ENCODE measurements at regions not wholly inside any gene's neighbourhood (a gene's known extent, or its start where the extent isn't known, plus 50 kb on each side); places are given as distances from the start of the nearest gene placed in this dataset.

GRCh38 chr2:128801576-128801975, 482.9 kb upstream of the HS6ST1 start:
- Mint-ChIP-seq H3K27me3 (no peaks in the 10 kb centered on the region), H3K4me1 (no peaks in the 10 kb centered on the region), H3K27ac (no peak overlapping the region), H3K4me3 (no peak overlapping the region), H3K9me3 (no peaks in the 10 kb centered on the region), H3K36me3 (ENCODE audit: low read depth) (no peaks in the 10 kb centered on the region)
- DNase-seq: no peak
- intact Hi-C loops (cut with micrococcal nuclease): no loop called here

- H3K27ac Mint-ChIP-seq: no peak overlapping the region
- no peaks in the 10 kb centered on the region for H3K4me1 Mint-ChIP-seq
- intact Hi-C loops (cut with micrococcal nuclease): no loop called here
Measured at GRCh38 chr2:128803222-128803621, 484.6 kb upstream of the HS6ST1 start.

DNA sequence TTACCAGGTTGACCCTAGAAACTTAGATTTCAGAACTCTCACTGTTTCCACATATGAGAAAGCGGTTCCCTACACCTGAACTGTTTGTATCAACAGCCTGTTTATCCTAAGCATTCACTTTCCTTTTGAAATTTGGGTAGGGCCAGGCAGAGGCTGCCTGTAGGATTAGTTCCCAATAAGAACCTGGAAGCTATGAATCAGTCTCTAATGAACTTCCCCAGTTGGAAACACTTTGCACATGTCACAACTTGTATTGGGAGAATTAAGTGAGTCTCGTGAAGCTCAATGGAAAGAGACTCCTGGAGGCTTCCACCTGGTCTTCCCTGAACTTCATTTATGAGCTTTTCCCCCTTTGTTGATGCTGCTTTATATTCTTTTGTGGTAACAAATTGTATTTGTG, 486.6 kb upstream of the HS6ST1 start:
- no peak overlapping the region for H3K27ac Mint-ChIP-seq

More at GRCh38 chr2:128803222-128803621, 484.6 kb upstream of the HS6ST1 start:
- Mint-ChIP-seq H3K27me3 (no peaks in the 10 kb centered on the region), H3K36me3 (ENCODE audit: low read depth) (no peaks in the 10 kb centered on the region), H3K4me3 (no peak overlapping the region), H3K9me3 (no peaks in the 10 kb centered on the region)
- DNase-seq: no peak

GRCh38 chr2:128805918-128806317, 487.2 kb upstream of the HS6ST1 start:
- Mint-ChIP-seq H3K27me3 (no peaks in the 10 kb centered on the region), H3K36me3 (ENCODE audit: low read depth) (no peaks in the 10 kb centered on the region), H3K27ac (no peak overlapping the region), H3K4me3 (no peak overlapping the region), H3K4me1 (no peaks in the 10 kb centered on the region), H3K9me3 (no peaks in the 10 kb centered on the region)
- intact Hi-C loops (cut with micrococcal nuclease): no loop called here
- DNase-seq: no peak

More for the DNA sequence above, 486.6 kb upstream of the HS6ST1 start:
- no peak overlapping the region for H3K4me3 Mint-ChIP-seq
- no peaks in the 10 kb centered on the region for H3K4me1 Mint-ChIP-seq
- intact Hi-C loops (cut with micrococcal nuclease): no loop called here
- H3K36me3 Mint-ChIP-seq (ENCODE audit: low read depth): no peaks in the 10 kb centered on the region
- H3K27me3 Mint-ChIP-seq: no peaks in the 10 kb centered on the region
- H3K9me3 Mint-ChIP-seq: no peaks in the 10 kb centered on the region
- DNase-seq: no peak

GRCh38 chr2:128807317-128807716, 488.6 kb upstream of the HS6ST1 start:
- Mint-ChIP-seq H3K9me3 (no peaks in the 10 kb centered on the region), H3K36me3 (ENCODE audit: low read depth) (no peaks in the 10 kb centered on the region), H3K4me3 (no peak overlapping the region), H3K4me1 (no peaks in the 10 kb centered on the region), H3K27me3 (no peaks in the 10 kb centered on the region), H3K27ac (no peak overlapping the region)
- intact Hi-C loops (cut with micrococcal nuclease): no loop called here
- DNase-seq: no peak

DNA sequence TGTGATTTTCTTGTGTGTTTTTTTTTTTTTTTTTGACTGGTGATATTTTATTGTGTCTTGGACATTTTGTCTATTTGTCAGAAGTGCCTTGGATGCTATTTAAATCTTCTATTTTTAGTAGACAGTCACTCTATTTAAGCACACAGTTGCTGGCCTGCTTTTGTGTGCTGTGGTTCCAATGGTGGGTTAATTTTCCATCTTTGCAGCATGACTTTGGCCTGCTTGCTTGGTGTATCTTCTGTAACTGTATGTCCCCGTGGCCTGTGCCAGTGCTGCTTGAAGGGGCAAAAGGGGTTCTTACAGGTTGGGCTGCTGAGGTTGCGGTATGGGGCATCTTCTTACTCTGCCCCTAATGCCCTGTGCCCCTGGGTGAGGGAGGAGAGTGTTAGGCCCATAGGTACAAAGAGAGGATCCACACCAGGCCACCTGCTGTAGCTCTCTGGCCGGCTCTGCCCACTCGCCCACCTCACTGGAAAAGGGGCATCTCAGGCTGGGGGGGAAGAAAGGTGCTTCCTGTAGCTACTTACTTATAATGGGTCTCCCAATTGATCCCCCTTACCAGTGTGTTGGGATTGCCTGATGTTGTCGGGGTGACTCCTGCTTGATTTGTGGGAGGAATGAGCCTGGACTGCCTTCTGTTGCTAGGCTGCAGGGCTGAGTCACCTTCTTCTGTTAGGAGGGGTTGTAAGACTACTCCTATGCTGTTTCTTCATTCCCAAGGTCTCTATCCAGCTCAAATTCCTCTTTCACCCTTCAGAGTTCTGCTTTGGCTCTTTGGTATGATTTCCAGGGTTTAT, 490.0 kb upstream of the HS6ST1 start:
- H3K9me3 Mint-ChIP-seq: no peaks in the 10 kb centered on the region
- intact Hi-C loops (cut with micrococcal nuclease): no loop called here
- no peak for DNase-seq
- no peaks in the 10 kb centered on the region for H3K27me3 Mint-ChIP-seq
- H3K27ac Mint-ChIP-seq: no peak overlapping the region
- no peaks in the 10 kb centered on the region for H3K36me3 Mint-ChIP-seq (ENCODE audit: low read depth)
- H3K4me3 Mint-ChIP-seq: no peak overlapping the region
- H3K4me1 Mint-ChIP-seq: no peaks in the 10 kb centered on the region

- no peak overlapping the region for H3K4me3 Mint-ChIP-seq
- no peaks in the 10 kb centered on the region for H3K27me3 Mint-ChIP-seq
- no peaks in the 10 kb centered on the region for H3K9me3 Mint-ChIP-seq
- no peak for DNase-seq
- intact Hi-C loops (cut with micrococcal nuclease): no loop called here
- no peaks in the 10 kb centered on the region for H3K4me1 Mint-ChIP-seq
- no peak overlapping the region for H3K27ac Mint-ChIP-seq
- H3K36me3 Mint-ChIP-seq (ENCODE audit: low read depth): no peaks in the 10 kb centered on the region
Measured at GRCh38 chr2:128809259-128809636, 490.6 kb upstream of the HS6ST1 start.

- H3K4me1 Mint-ChIP-seq: no peaks in the 10 kb centered on the region
- no peaks in the 10 kb centered on the region for H3K27me3 Mint-ChIP-seq
- H3K4me3 Mint-ChIP-seq: no peak overlapping the region
- H3K27ac Mint-ChIP-seq: no peak overlapping the region
- intact Hi-C loops (cut with micrococcal nuclease): no loop called here
- DNase-seq: no peak
- H3K9me3 Mint-ChIP-seq: no peaks in the 10 kb centered on the region
- H3K36me3 Mint-ChIP-seq (ENCODE audit: low read depth): no peaks in the 10 kb centered on the region
Measured at GRCh38 chr2:128809880-128810279, 491.2 kb upstream of the HS6ST1 start.

DNA sequence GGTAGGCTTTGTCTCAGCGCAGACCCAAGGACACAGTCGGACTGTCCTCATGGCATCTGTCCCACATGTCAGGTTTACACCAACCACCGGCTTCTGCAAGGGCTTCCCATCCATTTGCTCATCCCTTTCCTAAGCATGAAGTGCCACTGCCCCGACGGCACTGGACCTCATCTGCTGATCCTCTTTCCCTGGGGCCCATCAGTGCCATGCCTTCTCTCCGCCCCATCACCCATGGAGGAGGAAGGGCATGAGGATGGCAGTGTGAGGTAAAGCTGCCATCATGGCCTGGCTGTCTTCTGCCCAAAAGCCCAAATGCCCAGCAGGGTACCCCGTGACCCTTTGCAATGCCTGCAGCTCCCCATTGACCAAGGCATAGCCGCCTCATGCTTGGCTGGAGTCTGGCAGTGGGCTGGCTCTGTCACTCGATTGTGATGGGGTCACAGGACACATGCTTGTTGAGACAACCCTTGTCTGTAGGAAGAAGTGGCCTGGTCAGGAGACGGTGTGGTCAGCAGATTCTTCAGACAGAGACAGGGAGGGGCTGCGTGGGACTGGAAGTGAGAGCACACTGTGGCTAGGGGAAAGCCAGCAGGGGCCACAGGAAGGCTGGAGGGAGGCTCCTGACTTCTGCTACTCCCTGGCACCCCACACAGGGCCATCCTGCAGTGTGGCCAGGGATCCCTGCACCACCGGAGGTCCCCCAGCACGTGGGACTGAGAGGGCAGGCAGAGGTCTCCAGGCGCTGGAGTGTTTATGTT, 493.7 kb upstream of the HS6ST1 start:
- DNase-seq: no peak

DNA sequence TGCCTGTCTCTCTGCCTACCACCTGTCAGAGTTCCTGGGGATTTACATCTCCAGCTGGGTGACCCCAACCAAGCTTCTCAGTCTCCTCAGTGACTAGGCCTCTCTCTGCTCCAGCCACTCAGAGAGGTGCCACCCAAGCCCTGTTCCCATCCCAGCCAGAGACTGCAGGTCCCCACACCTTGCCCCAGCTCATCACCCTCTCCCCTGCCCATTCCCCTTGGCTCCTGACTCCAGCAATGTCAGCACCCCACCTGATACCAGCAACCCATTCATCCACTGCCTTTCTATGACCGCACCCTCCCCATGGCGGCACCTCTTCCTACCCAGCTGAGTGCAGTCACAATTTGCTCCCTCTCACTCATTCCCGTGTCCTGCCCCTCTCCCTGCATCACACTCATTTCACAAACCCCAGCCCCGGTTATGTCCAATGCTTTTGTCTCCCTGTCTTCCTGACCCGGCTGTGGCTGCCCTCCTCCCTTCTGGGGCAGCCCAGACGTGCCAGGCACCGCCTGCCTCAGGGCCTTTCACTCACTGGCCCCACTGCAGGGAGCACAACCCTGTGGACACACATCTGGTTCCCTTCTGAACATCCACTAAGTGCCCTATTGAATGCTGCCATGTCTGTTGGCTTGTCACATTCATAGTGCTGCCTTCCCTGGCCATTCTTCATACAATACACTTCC, 494.8 kb upstream of the HS6ST1 start:
- H3K4me3 Mint-ChIP-seq: no peak overlapping the region
- intact Hi-C loops (cut with micrococcal nuclease): no loop called here
- H3K4me1 Mint-ChIP-seq: no peaks in the 10 kb centered on the region
- H3K36me3 Mint-ChIP-seq (ENCODE audit: low read depth): no peaks in the 10 kb centered on the region
- H3K9me3 Mint-ChIP-seq: no peaks in the 10 kb centered on the region
- DNase-seq: no peak
- no peak overlapping the region for H3K27ac Mint-ChIP-seq
- no peaks in the 10 kb centered on the region for H3K27me3 Mint-ChIP-seq

More for the DNA sequence above, 493.7 kb upstream of the HS6ST1 start:
- Mint-ChIP-seq H3K27ac (no peak overlapping the region), H3K4me1 (no peaks in the 10 kb centered on the region), H3K27me3 (no peaks in the 10 kb centered on the region), H3K4me3 (no peak overlapping the region), H3K9me3 (no peaks in the 10 kb centered on the region), H3K36me3 (ENCODE audit: low read depth) (no peaks in the 10 kb centered on the region)
- intact Hi-C loops (cut with micrococcal nuclease): no loop called here

DNA sequence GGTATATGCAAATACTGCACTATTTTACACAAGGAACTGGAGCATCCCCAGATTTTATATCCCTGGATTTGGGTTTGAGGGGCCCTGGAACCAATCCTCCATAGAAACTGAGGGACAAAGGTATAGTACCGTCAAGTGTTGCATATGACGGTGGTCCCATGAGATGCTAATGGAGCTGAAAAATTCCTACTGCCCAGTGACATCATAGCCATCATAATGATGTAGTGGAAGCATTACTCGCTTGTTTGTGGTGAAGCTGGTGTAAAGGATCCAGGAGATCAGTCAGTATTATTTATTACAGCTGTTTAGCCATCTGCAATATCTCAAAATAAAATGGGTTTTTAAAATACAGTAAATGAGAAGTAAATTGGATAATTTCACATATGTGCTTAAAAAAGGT, 496.6 kb upstream of the HS6ST1 start:
- no peak for DNase-seq

GRCh38 chr2:128817171-128817570, 498.5 kb upstream of the HS6ST1 start:
- no peak overlapping the region for H3K27ac Mint-ChIP-seq
- H3K9me3 Mint-ChIP-seq: no peaks in the 10 kb centered on the region
- no peak overlapping the region for H3K4me3 Mint-ChIP-seq
- intact Hi-C loops (cut with micrococcal nuclease): no loop called here
- DNase-seq: no peak
- no peaks in the 10 kb centered on the region for H3K27me3 Mint-ChIP-seq
- no peaks in the 10 kb centered on the region for H3K4me1 Mint-ChIP-seq
- no peaks in the 10 kb centered on the region for H3K36me3 Mint-ChIP-seq (ENCODE audit: low read depth)

More for the DNA sequence above, 496.6 kb upstream of the HS6ST1 start:
- H3K36me3 Mint-ChIP-seq (ENCODE audit: low read depth): no peaks in the 10 kb centered on the region
- H3K27ac Mint-ChIP-seq: no peak overlapping the region
- H3K27me3 Mint-ChIP-seq: no peaks in the 10 kb centered on the region
- intact Hi-C loops (cut with micrococcal nuclease): no loop called here
- H3K4me1 Mint-ChIP-seq: no peaks in the 10 kb centered on the region
- no peaks in the 10 kb centered on the region for H3K9me3 Mint-ChIP-seq
- H3K4me3 Mint-ChIP-seq: no peak overlapping the region

DNA sequence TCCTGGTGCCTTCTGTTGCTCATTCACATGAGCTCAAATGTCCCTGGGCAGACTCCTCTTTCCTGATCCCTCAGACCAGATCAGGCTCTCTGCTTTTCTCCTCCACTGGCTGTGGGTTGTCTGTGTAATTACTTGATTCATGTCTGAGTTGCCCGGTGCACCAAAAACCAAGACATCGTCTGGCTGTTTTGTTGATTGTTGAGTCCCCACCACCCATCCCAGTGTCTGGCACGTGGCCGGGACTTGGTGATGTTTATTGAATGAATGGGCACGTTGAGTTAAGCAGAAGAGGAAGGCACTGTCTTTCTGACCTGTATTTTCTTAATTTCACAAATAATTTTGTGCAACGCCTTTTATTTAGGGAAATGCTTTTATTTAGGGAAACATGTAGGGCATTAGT, 499.1 kb upstream of the HS6ST1 start:
- Mint-ChIP-seq H3K9me3 (no peaks in the 10 kb centered on the region), H3K27ac (no peak overlapping the region), H3K4me1 (no peaks in the 10 kb centered on the region), H3K4me3 (no peak overlapping the region), H3K36me3 (ENCODE audit: low read depth) (no peaks in the 10 kb centered on the region), H3K27me3 (no peaks in the 10 kb centered on the region)
- intact Hi-C loops (cut with micrococcal nuclease): no loop called here
- no peak for DNase-seq

DNA sequence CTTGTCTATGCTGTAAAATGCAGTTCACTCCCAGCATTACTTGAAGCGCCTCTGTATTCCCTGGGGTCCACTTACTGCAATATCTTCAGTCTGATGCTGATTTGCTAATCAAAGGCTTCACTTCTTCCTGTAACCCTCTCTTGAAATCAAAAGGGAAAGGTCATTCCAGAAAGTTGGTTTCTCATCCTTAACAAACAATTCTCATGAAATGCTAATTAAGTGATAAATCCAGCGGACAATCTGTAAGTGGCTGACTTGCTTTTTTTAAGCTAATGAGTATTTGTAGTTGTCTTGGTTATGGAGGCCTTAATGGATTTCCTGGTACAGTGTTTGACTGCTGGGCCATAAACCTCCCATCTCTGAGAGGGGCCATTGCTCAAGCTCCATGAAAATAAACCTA, 499.6 kb upstream of the HS6ST1 start:
- Mint-ChIP-seq H3K27me3 (no peaks in the 10 kb centered on the region), H3K27ac (no peak overlapping the region), H3K36me3 (ENCODE audit: low read depth) (no peaks in the 10 kb centered on the region), H3K4me3 (no peak overlapping the region), H3K9me3 (no peaks in the 10 kb centered on the region), H3K4me1 (no peaks in the 10 kb centered on the region)
- DNase-seq: no peak
- intact Hi-C loops (cut with micrococcal nuclease): no loop called here
